DND-41 (cell line): ENCODE measurements at regions not wholly inside any gene's neighbourhood (a gene's known extent, or its start where the extent isn't known, plus 50 kb on each side); places are given as distances from the start of the nearest gene placed in this dataset.

ENCODE experiments used
- ATAC-seq: fragments of 200-7000 bp; cut with Tn5 transposase; 3 replicates; pipeline ENCODE4 v1.9.1; 2021; ENCODE audit warnings: low read depth; ENCODE audit not compliant: insufficient read depth
- DNase-seq: peaks from one replicate; pipeline ENCODE4 v3.0.0-alpha.2; 2020
- H2AFZ ChIP-seq: 2 replicates; pipeline ENCODE4 v1.6.0; 2012; ENCODE audit warnings: low read depth, low read length
- H3K27ac ChIP-seq: 2 replicates; pipeline ENCODE4 v1.5.1; 2012; ENCODE audit warnings: low read length, inconsistent platforms
- H3K27me3 ChIP-seq: fragments of 200-600 bp; sonication (generic); 2 replicates; pipeline ENCODE4 v1.6.0; 2012; ENCODE audit warnings: low read length, mild to moderate bottlenecking, inconsistent platforms; ENCODE audit not compliant: insufficient read depth, poor library complexity
- H3K36me3 ChIP-seq: 2 replicates; pipeline ENCODE4 v1.5.1; 2012; ENCODE audit warnings: low read length, inconsistent platforms; ENCODE audit not compliant: insufficient read depth
- H3K4me1 ChIP-seq: 2 replicates; pipeline ENCODE4 v1.5.1; 2012; ENCODE audit warnings: mild to moderate bottlenecking, low read length; ENCODE audit not compliant: insufficient read depth
- H3K4me2 ChIP-seq: 2 replicates; pipeline ENCODE4 v1.6.0; 2012; ENCODE audit warnings: mild to moderate bottlenecking, moderate library complexity, low read length, inconsistent platforms; ENCODE audit not compliant: insufficient read depth
- H3K4me3 ChIP-seq, 2 experiments: fragments of 200-600 bp in 1 of 2; shearing (Covaris generic) in 1 of 2; 2 replicates each; pipeline ENCODE4 v1.5.1; 2012 to 2016; ENCODE audit warnings: inconsistent platforms in 2 of 2, low read length in 2 of 2, mild to moderate bottlenecking in 2 of 2, low read depth in 1 of 2, moderate library complexity in 1 of 2
- H3K79me2 ChIP-seq: 2 replicates; pipeline ENCODE4 v1.6.0; 2012; ENCODE audit warnings: low read length, inconsistent platforms; ENCODE audit not compliant: insufficient read depth
- H3K9ac ChIP-seq: 2 replicates; pipeline ENCODE4 v1.6.0; 2012; ENCODE audit warnings: low read depth, mild to moderate bottlenecking, inconsistent platforms, low read length, moderate library complexity
- H3K9me3 ChIP-seq: 2 replicates; pipeline ENCODE4 v1.5.1; 2012; ENCODE audit warnings: low read length, moderate library complexity, mild to moderate bottlenecking, inconsistent platforms; ENCODE audit not compliant: insufficient read depth, severe bottlenecking
- H4K20me1 ChIP-seq: 2 replicates; pipeline ENCODE4 v1.6.0; 2012; ENCODE audit warnings: low read length; ENCODE audit not compliant: insufficient read depth
- EZH2 ChIP-seq: IDR thresholded peaks from 3 replicates; pipeline ENCODE4 v1.6.1; 2012; ENCODE audit warnings: borderline replicate concordance, low read depth, mild to moderate bottlenecking, moderate library complexity, low read length, inconsistent platforms; ENCODE audit not compliant: severe bottlenecking
- TF ChIP-seq, protein P1 (sequence below): IDR thresholded peaks from 2 replicates; pipeline ENCODE4 v1.5.1; 2012; ENCODE audit warnings: borderline replicate concordance, low read length, moderate library complexity, mild to moderate bottlenecking; ENCODE audit not compliant: poor library complexity, severe bottlenecking; ENCODE audit errors: extremely low read depth

- TF ChIP-seq EZH2, result no peak
- TF ChIP-seq, protein P1, sequence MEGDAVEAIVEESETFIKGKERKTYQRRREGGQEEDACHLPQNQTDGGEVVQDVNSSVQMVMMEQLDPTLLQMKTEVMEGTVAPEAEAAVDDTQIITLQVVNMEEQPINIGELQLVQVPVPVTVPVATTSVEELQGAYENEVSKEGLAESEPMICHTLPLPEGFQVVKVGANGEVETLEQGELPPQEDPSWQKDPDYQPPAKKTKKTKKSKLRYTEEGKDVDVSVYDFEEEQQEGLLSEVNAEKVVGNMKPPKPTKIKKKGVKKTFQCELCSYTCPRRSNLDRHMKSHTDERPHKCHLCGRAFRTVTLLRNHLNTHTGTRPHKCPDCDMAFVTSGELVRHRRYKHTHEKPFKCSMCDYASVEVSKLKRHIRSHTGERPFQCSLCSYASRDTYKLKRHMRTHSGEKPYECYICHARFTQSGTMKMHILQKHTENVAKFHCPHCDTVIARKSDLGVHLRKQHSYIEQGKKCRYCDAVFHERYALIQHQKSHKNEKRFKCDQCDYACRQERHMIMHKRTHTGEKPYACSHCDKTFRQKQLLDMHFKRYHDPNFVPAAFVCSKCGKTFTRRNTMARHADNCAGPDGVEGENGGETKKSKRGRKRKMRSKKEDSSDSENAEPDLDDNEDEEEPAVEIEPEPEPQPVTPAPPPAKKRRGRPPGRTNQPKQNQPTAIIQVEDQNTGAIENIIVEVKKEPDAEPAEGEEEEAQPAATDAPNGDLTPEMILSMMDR, result no peak
- Histone ChIP-seq H3K27me3 (no peaks in the 10 kb centered on the region), H3K9me3 (no peaks in the 10 kb centered on the region), H3K4me1 (no peaks in the 10 kb centered on the region), H3K36me3 (no peaks in the 10 kb centered on the region), H3K9ac (no peak overlapping the region), H4K20me1 (no peaks in the 10 kb centered on the region), H2AFZ (no peak overlapping the region), H3K79me2 (no peaks in the 10 kb centered on the region), H3K4me2 (no peak overlapping the region), H3K27ac (no peak overlapping the region), H3K4me3 (no peak overlapping the region)
- no peak for DNase-seq
- no peak for ATAC-seq
Observed at GRCh38 chr4:38548256-38548655, 115.7 kb upstream of the KLF3 start.

GRCh38 chr4:38559374-38559773 is 104.6 kb upstream of the KLF3 start:
- H3K27ac ChIP-seq, result no peak overlapping the region
- no peaks in the 10 kb centered on the region for H3K79me2 ChIP-seq
- H3K4me3 ChIP-seq, result no peak overlapping the region
- no peaks in the 10 kb centered on the region for H3K9me3 ChIP-seq
- ATAC-seq (no peak), DNase-seq (no peak)
- H3K9ac ChIP-seq, result no peak overlapping the region
- H2AFZ ChIP-seq, result no peak overlapping the region
- H3K27me3 ChIP-seq, result no peaks in the 10 kb centered on the region
- H3K4me1 ChIP-seq, result no peaks in the 10 kb centered on the region
- H4K20me1 ChIP-seq, result no peaks in the 10 kb centered on the region
- TF ChIP-seq EZH2, result no peak
- H3K4me2 ChIP-seq, result no peak overlapping the region
- H3K36me3 ChIP-seq, result no peaks in the 10 kb centered on the region

DNA sequence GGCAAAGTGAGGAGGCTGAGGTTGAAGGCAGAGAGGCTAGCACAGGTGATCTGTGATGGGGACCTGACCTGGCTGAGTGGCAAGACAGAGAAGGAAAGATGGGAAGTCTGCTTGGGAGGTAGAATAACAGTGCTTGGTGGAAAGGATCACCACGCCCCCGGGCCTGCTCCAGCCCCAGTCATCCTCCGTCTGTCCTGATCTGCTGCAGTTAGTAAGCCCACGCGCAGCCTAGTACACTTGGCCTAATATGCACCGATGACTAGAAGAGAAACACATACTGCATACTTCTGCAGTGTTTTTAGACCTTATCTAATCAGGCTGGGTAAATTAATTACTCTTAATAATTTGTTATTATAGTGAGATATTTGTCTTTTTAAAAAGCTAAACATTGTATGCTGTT is 103.7 kb upstream of the KLF3 start:
- H3K9me3 ChIP-seq, result no peaks in the 10 kb centered on the region
- no peaks in the 10 kb centered on the region for H3K36me3 ChIP-seq
- no peak overlapping the region for H3K4me3 ChIP-seq
- H3K27me3 ChIP-seq, result no peaks in the 10 kb centered on the region
- H3K4me2 ChIP-seq, result no peak overlapping the region
- DNase-seq (no peak), ATAC-seq (no peak)
- TF ChIP-seq, protein P1, result no peak
- TF ChIP-seq EZH2, result no peak
- H2AFZ ChIP-seq, result no peak overlapping the region
- no peak overlapping the region for H3K9ac ChIP-seq
- H3K79me2 ChIP-seq, result no peaks in the 10 kb centered on the region
- H3K27ac ChIP-seq, result no peak overlapping the region
- H4K20me1 ChIP-seq, result no peaks in the 10 kb centered on the region
- no peaks in the 10 kb centered on the region for H3K4me1 ChIP-seq

DNA sequence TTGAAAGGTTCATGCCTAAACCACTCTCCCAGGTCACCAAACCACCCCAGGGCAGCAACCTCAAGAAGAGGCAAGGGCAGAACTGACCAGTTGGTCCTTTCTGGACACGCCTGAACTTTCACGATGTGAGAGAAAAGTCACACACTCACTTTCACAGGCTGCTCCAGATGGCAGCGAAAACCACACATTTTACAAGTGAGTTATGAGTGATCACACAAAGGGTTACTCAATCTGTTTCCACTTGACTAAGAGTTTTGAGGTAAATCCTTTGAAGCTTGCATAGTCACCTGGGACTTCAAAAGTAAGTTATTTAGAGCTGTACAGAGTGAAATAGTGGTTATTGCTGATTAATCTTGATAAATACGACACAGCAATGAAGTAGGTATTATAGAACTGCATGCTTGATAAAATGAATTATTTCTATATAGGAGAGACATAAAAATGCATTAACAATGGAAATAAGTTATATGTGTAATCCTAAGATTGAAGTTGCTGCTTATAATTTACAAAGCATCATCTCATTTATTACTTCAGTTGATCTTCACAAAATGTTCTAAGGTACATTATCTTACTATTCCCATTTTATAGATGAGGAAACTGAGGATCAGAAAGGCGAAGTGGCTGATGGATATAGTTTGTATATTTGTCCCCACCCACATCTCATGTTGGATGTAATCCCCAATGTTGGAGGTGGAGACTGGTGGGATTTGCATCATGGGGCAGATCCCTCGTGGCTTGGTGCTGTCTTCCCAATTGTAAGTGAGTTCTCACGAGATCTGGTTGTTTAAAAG is 103.0 kb upstream of the KLF3 start:
- TF ChIP-seq EZH2, result no peak
- TF ChIP-seq, protein P1, result no peak
- DNase-seq (no peak), ATAC-seq (no peak)
- no peaks in the 10 kb centered on the region for H3K4me1 ChIP-seq
- H3K4me2 ChIP-seq, result no peak overlapping the region
- H3K36me3 ChIP-seq, result no peaks in the 10 kb centered on the region
- no peaks in the 10 kb centered on the region for H3K9me3 ChIP-seq
- H4K20me1 ChIP-seq, result no peaks in the 10 kb centered on the region
- no peak overlapping the region for H3K4me3 ChIP-seq
- no peak overlapping the region for H2AFZ ChIP-seq
- H3K27ac ChIP-seq, result no peak overlapping the region
- no peaks in the 10 kb centered on the region for H3K79me2 ChIP-seq
- no peak overlapping the region for H3K9ac ChIP-seq
- no peaks in the 10 kb centered on the region for H3K27me3 ChIP-seq
